ENCODE measurements at regions not wholly inside any gene's neighbourhood (a gene's known extent, or its start where the extent isn't known, plus 50 kb on each side); places are given as distances from the start of the nearest gene placed in this dataset.

DNA sequence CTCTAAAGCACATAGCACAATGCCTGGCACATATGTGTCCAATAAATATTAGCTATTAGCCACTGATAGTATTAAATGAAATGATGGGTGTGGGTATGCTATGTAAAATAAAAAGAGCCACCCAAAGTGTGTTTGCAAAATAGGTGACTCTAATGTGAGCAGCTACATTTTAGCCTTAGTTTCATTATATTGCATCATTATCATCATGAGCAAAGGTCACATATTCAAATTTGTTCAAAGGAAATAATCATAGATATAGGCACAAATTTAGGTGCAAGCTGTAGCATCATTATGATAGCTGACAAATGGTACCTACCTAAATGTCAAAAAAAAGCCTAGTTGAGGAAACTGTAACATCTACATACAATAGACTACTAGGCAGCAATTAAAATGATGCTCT lies 373.9 kb upstream of the FGF13 start:
- TF ChIP-seq, protein P1, sequence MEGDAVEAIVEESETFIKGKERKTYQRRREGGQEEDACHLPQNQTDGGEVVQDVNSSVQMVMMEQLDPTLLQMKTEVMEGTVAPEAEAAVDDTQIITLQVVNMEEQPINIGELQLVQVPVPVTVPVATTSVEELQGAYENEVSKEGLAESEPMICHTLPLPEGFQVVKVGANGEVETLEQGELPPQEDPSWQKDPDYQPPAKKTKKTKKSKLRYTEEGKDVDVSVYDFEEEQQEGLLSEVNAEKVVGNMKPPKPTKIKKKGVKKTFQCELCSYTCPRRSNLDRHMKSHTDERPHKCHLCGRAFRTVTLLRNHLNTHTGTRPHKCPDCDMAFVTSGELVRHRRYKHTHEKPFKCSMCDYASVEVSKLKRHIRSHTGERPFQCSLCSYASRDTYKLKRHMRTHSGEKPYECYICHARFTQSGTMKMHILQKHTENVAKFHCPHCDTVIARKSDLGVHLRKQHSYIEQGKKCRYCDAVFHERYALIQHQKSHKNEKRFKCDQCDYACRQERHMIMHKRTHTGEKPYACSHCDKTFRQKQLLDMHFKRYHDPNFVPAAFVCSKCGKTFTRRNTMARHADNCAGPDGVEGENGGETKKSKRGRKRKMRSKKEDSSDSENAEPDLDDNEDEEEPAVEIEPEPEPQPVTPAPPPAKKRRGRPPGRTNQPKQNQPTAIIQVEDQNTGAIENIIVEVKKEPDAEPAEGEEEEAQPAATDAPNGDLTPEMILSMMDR (IDR thresholded peaks at IDR 0.05): no peak
- no peak for ATAC-seq
- intact Hi-C loops (cut with DNase I, micrococcal nuclease): no loop called here
- Histone ChIP-seq H3K9me3 (no peaks in the 10 kb centered on the region), H3K4me1 (ENCODE audit: low read depth) (no peaks in the 10 kb centered on the region), H3K36me3 (ENCODE audit: low read depth) (no peaks in the 10 kb centered on the region), H3K4me3 (no peak overlapping the region)
- no peak for DNase-seq

DNA sequence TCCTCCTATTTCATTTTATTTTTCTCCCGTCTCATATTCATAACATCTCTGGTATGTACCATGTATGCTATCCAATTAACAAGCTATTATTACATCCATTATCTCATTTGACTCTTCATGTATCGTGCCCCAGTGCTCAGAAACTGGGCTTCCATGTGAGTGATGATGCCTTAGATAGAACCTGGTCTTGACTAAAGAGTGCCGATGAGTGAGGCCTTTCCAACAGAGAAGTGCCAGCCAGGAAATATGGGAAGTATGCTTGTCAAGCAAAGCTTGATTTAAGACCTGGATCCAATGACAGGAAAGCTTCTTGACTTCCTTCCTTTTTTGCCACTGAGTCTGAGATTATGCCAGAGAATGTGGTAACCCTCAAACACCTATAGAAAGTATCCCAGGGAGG lies 371.7 kb upstream of the FGF13 start:
- DNase-seq: no peak
- Histone ChIP-seq H3K36me3 (ENCODE audit: low read depth) (no peaks in the 10 kb centered on the region), H3K4me3 (no peak overlapping the region), H3K9me3 (no peaks in the 10 kb centered on the region), H3K4me1 (ENCODE audit: low read depth) (no peaks in the 10 kb centered on the region)
- intact Hi-C loops (cut with DNase I, micrococcal nuclease): no loop called here
- TF ChIP-seq, protein P1 (IDR thresholded peaks at IDR 0.05): no peak
- no peak for ATAC-seq

DNA sequence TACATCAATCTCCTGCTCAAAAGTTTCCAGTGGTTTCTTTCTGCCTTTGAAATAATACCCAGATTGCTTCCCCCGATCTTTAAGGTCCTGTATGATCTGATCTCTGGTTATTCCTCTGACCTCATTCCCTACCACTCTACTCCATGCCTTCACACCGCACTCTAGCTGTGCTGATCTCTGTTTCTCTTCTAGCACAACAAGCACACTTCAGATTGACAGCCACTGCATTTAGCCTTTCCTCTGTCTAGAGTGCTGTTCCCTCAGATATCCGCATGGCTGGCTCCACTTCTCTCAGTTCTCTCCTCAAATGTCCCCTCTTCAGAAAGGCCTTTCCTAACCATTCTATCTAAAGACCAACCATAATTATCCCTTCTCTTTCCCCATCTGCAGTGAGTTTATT lies 370.4 kb upstream of the FGF13 start:
- Histone ChIP-seq H3K36me3 (ENCODE audit: low read depth) (no peaks in the 10 kb centered on the region), H3K4me1 (ENCODE audit: low read depth) (no peaks in the 10 kb centered on the region), H3K4me3 (no peak overlapping the region), H3K9me3 (no peaks in the 10 kb centered on the region)
- no peak for DNase-seq
- ATAC-seq: no peak
- intact Hi-C loops (cut with DNase I, micrococcal nuclease): no loop called here
- TF ChIP-seq, protein P1 (IDR thresholded peaks at IDR 0.05): no peak

DNA sequence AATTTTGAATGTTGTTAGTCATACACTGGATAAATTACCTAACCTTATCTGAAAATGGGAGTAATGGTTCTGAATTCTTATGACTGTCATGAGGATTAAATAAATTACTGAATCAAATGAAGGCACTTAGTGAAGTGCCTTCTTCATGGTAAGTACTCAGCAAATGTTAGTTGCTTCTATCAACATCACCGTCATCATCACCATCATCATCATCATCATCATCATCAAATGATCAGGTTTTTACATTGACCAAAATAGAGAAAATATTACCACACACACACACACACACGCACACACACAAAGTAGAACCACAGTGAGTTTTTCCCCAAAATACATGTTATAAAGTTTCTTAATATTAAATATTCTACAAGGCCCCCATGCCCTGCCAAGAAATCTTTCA lies 368.3 kb upstream of the FGF13 start:
- TF ChIP-seq, protein P1 (IDR thresholded peaks at IDR 0.05): no peak
- H3K9me3 ChIP-seq: no peaks in the 10 kb centered on the region
- H3K4me3 ChIP-seq: no peak overlapping the region
- intact Hi-C loops (cut with DNase I, micrococcal nuclease): no loop called here
- DNase-seq (no peak), ATAC-seq (no peak)
- no peaks in the 10 kb centered on the region for H3K4me1 ChIP-seq (ENCODE audit: low read depth)
- no peaks in the 10 kb centered on the region for H3K36me3 ChIP-seq (ENCODE audit: low read depth)

DNA sequence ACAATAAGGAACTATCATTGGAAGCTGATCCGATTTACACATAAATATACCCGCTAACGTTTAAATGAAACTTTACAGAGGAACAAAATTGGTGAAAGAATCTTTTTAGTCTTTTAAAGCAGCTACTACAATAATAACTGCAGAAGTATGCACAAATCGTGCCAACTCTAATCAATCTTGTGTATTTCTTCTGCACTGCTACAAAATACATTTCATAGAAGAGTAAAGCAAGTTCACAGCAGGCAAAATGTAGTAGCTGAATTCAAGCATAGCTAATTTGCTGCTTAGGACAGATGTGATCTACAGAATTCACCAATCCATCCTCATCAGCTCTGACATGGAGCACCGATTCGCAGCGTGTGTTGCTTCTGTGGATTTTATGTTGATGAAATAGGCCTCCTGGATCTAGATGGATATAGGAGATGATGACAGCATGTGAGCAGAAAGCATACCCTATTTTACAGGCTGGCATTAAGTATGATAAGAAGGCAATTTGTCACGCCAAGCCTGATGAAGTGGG lies 367.3 kb upstream of the FGF13 start:
- Histone ChIP-seq H3K36me3 (ENCODE audit: low read depth) (no peaks in the 10 kb centered on the region), H3K4me1 (ENCODE audit: low read depth) (no peaks in the 10 kb centered on the region), H3K4me3 (no peak overlapping the region), H3K9me3 (no peaks in the 10 kb centered on the region)
- no peak for ATAC-seq
- TF ChIP-seq, protein P1 (IDR thresholded peaks at IDR 0.05): no peak
- no peak for DNase-seq
- intact Hi-C loops (cut with DNase I, micrococcal nuclease): no loop called here

DNA sequence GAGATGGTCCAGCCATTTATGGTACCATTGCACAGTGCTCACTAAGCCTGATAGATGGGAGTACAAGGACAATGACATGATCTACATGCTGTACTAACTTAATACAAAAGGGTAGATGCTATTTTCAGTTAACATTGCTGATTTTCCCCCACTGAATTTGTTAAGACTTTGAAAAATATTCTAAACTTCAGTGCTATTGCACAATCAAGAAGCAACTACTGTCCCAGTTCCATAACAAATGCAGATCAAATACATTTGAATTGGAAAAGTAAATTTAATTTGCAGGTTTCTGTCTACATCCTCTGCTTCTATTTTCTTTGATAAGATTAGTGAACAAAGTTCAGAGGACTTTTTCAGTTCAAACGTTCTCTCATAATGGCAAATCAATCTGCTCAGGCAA lies 366.8 kb upstream of the FGF13 start:
- Histone ChIP-seq H3K4me3 (no peak overlapping the region), H3K36me3 (ENCODE audit: low read depth) (no peaks in the 10 kb centered on the region), H3K4me1 (ENCODE audit: low read depth) (no peaks in the 10 kb centered on the region), H3K9me3 (no peaks in the 10 kb centered on the region)
- DNase-seq (no peak), ATAC-seq (no peak)
- TF ChIP-seq, protein P1 (IDR thresholded peaks at IDR 0.05): no peak
- intact Hi-C loops (cut with DNase I, micrococcal nuclease): no loop called here

All from mucosa of descending colon (tissue), 3 donors.